ENCODE measurements at regions not wholly inside any gene's neighbourhood (a gene's known extent, or its start where the extent isn't known, plus 50 kb on each side); places are given as distances from the start of the nearest gene placed in this dataset.

GRCh38 chr4:11805842-11806241 is 377.1 kb upstream of the HS3ST1 start:
- TF ChIP-seq CTCF (IDR thresholded peaks at IDR 0.05; ENCODE audit: low read depth, low read length) = no peak
- no peak overlapping the region for H3K4me3 ChIP-seq (ENCODE audit: low read depth, low read length)

- TF ChIP-seq CTCF (IDR thresholded peaks at IDR 0.05; ENCODE audit: low read depth, low read length) = no peak
- no peak overlapping the region for H3K4me3 ChIP-seq (ENCODE audit: low read depth, low read length)
Observed at GRCh38 chr4:11801466-11802446, 373.1 kb upstream of the HS3ST1 start.

- H3K4me3 ChIP-seq (ENCODE audit: low read depth, low read length) = no peak overlapping the region
- no peak for TF ChIP-seq CTCF (IDR thresholded peaks at IDR 0.05; ENCODE audit: low read depth, low read length)
Observed at GRCh38 chr4:11799196-11799595, 370.5 kb upstream of the HS3ST1 start.

GRCh38 chr4:11791797-11792196 is 363.1 kb upstream of the HS3ST1 start:
- no peak for TF ChIP-seq CTCF (IDR thresholded peaks at IDR 0.05; ENCODE audit: low read depth, low read length)
- H3K4me3 ChIP-seq (ENCODE audit: low read depth, low read length) = no peak overlapping the region

- TF ChIP-seq CTCF (IDR thresholded peaks at IDR 0.05; ENCODE audit: low read depth, low read length) = no peak
Observed at GRCh38 chr4:11790230-11790629, 361.5 kb upstream of the HS3ST1 start.

GRCh38 chr4:11783588-11783987 is 354.9 kb upstream of the HS3ST1 start:
- no peak for TF ChIP-seq CTCF (IDR thresholded peaks at IDR 0.05; ENCODE audit: low read depth, low read length)
- no peak overlapping the region for H3K4me3 ChIP-seq (ENCODE audit: low read depth, low read length)

More at GRCh38 chr4:11790230-11790629, 361.5 kb upstream of the HS3ST1 start:
- no peak overlapping the region for H3K4me3 ChIP-seq (ENCODE audit: low read depth, low read length)

- no peak overlapping the region for H3K4me3 ChIP-seq (ENCODE audit: low read depth, low read length)
- no peak for TF ChIP-seq CTCF (IDR thresholded peaks at IDR 0.05; ENCODE audit: low read depth, low read length)
Observed at GRCh38 chr4:11782859-11783258, 354.2 kb upstream of the HS3ST1 start.
